HG03103 (cell line): ENCODE measurements at regions not wholly inside any gene's neighbourhood (a gene's known extent, or its start where the extent isn't known, plus 50 kb on each side); places are given as distances from the start of the nearest gene placed in this dataset.
"Not testable (repeated sequence)": the region's sequence is repeated elsewhere in the genome, so short reads cannot be mapped to it uniquely, and the experiment has no call there.

Source experiments
- ATAC-seq: cut with Tn5 transposase; IDR thresholded peaks from one replicate; pipeline ENCODE4 v1.9.1; 2021; ENCODE audit warnings: low read depth; ENCODE audit not compliant: unreplicated experiment

GRCh38 chr2:236997069-236997715 lies 88.5 kb upstream of the COPS8 start:
- ATAC-seq = no peak

- ATAC-seq = no peak
Measured at GRCh38 chr2:236998236-236998635, 87.5 kb upstream of the COPS8 start.

GRCh38 chr2:236998758-236999157 lies 86.9 kb upstream of the COPS8 start:
- ATAC-seq = no peak

- no peak for ATAC-seq
Measured at GRCh38 chr2:237000481-237000880, 85.2 kb upstream of the COPS8 start.

GRCh38 chr2:237005341-237005740 lies 80.3 kb upstream of the COPS8 start:
- not testable (repeated sequence) for ATAC-seq

GRCh38 chr2:237011206-237011795 lies 74.4 kb upstream of the COPS8 start:
- ATAC-seq = no peak

GRCh38 chr2:237012004-237012403 lies 73.7 kb upstream of the COPS8 start:
- ATAC-seq = no peak

- ATAC-seq = no peak
Measured at GRCh38 chr2:237012577-237013267, 73.0 kb upstream of the COPS8 start.

GRCh38 chr2:237016121-237016915 lies 69.4 kb upstream of the COPS8 start:
- ATAC-seq = no peak

GRCh38 chr2:237020090-237020489 lies 65.6 kb upstream of the COPS8 start:
- no peak for ATAC-seq

- ATAC-seq = no peak
Measured at GRCh38 chr2:237022533-237022932, 63.2 kb upstream of the COPS8 start.

- ATAC-seq = no peak
Measured at GRCh38 chr2:237024255-237024654, 61.4 kb upstream of the COPS8 start.

GRCh38 chr2:237025090-237025865 lies 60.4 kb upstream of the COPS8 start:
- ATAC-seq = no peak

GRCh38 chr2:237026981-237027711 lies 58.5 kb upstream of the COPS8 start:
- ATAC-seq = no peak

GRCh38 chr2:237027712-237028029 lies 58.0 kb upstream of the COPS8 start:
- no peak for ATAC-seq

GRCh38 chr2:237030382-237030781 lies 55.3 kb upstream of the COPS8 start:
- ATAC-seq = no peak

GRCh38 chr2:237033536-237034060 lies 52.1 kb upstream of the COPS8 start:
- ATAC-seq = no peak

- ATAC-seq = no peak
Measured at GRCh38 chr2:237035781-237036475, 49.8 kb upstream of the COPS8 start.
